Peyer's patch (tissue), 4 donors: ENCODE measurements at regions not wholly inside any gene's neighbourhood (a gene's known extent, or its start where the extent isn't known, plus 50 kb on each side); places are given as distances from the start of the nearest gene placed in this dataset.
A peak's percentile ranks its signal among the peaks of the same experiment; 100 is the strongest.

Source experiments
- DNase-seq, 3 donors: peaks; one replicate each; pipeline ENCODE4 v3.0.0-alpha.2; 2017 to 2019
- H3K27ac ChIP-seq, 4 donors: fragments of 200-600 bp; sonication (generic); one replicate each; pipeline ENCODE4 v1.5.1; 2016 to 2019
- H3K27me3 ChIP-seq, 2 donors: fragments of 200-600 bp; sonication (generic); one replicate each; pipeline ENCODE4 v1.5.1; 2019
- H3K36me3 ChIP-seq, 3 donors: fragments of 200-600 bp; sonication (generic); one replicate each; pipeline ENCODE4 v1.5.1; 2016 to 2019
- H3K4me1 ChIP-seq, 4 donors: fragments of 200-600 bp; sonication (generic); one replicate each; pipeline ENCODE4 v1.5.1; 2016 to 2019
- H3K4me3 ChIP-seq, 4 donors: fragments of 200-600 bp; sonication (generic); 1 replicate in 3 of 4; 2 replicates in 1 of 4; pipeline ENCODE4 v1.5.1; 2016 to 2019; ENCODE audit warnings: mild to moderate bottlenecking in 1 of 4
- H3K9me3 ChIP-seq, 4 donors: fragments of 200-600 bp; sonication (generic); one replicate each; pipeline ENCODE4 v1.5.1; 2016 to 2019; ENCODE audit warnings: mild to moderate bottlenecking in 1 of 4
- POLR2A ChIP-seq, 2 donors: fragments of 450-650 bp; IDR thresholded peaks; one replicate each; pipeline ENCODE4 v1.5.1; 2017; ENCODE audit warnings: antibody characterized with exemption in 2 of 2, mild to moderate bottlenecking in 2 of 2, moderate library complexity in 2 of 2
- TF ChIP-seq, protein P1 (sequence below), 6 experiments: fragments of 450-650 bp in 4 of 6; fragments of 200-600 bp in 2 of 6; sonication (generic) in 1 of 6; IDR thresholded peaks; one replicate each; pipeline ENCODE4 v1.5.1; 2017 to 2019; ENCODE audit warnings: antibody characterized with exemption in 6 of 6, mild to moderate bottlenecking in 3 of 6, moderate library complexity in 1 of 6

DNA sequence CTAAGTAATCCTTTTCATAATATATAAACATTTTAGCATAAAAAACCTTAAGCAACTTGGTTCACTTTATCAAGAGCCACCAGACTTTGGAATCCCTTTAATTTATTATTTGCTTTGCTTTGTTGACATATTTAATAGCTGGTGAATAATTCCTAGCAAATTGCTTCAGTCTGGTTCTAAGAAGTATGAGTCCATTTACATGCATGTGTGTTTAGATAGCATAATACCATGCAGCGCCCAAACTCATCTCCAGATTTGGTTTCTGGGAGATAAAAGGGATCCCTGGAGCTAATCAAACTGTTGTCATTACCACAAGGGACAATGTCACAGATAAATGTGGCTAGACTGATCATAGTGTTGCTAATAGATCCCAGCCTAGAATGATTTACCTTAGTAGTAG is 111.8 kb downstream of the TMEM144 start:
- no peaks in the 10 kb centered on the region for H3K27me3 ChIP-seq
- H3K4me3 ChIP-seq: no peak overlapping the region
- no peaks in the 10 kb centered on the region for H3K4me1 ChIP-seq
- H3K36me3 ChIP-seq: no peaks in the 10 kb centered on the region
- no peaks in the 10 kb centered on the region for H3K9me3 ChIP-seq
- no peak for DNase-seq
- H3K27ac ChIP-seq: no peak overlapping the region
- no peak for TF ChIP-seq POLR2A (IDR thresholded peaks at IDR 0.05)
- TF ChIP-seq, protein P1, sequence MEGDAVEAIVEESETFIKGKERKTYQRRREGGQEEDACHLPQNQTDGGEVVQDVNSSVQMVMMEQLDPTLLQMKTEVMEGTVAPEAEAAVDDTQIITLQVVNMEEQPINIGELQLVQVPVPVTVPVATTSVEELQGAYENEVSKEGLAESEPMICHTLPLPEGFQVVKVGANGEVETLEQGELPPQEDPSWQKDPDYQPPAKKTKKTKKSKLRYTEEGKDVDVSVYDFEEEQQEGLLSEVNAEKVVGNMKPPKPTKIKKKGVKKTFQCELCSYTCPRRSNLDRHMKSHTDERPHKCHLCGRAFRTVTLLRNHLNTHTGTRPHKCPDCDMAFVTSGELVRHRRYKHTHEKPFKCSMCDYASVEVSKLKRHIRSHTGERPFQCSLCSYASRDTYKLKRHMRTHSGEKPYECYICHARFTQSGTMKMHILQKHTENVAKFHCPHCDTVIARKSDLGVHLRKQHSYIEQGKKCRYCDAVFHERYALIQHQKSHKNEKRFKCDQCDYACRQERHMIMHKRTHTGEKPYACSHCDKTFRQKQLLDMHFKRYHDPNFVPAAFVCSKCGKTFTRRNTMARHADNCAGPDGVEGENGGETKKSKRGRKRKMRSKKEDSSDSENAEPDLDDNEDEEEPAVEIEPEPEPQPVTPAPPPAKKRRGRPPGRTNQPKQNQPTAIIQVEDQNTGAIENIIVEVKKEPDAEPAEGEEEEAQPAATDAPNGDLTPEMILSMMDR (IDR thresholded peaks at IDR 0.05): no peak

DNA sequence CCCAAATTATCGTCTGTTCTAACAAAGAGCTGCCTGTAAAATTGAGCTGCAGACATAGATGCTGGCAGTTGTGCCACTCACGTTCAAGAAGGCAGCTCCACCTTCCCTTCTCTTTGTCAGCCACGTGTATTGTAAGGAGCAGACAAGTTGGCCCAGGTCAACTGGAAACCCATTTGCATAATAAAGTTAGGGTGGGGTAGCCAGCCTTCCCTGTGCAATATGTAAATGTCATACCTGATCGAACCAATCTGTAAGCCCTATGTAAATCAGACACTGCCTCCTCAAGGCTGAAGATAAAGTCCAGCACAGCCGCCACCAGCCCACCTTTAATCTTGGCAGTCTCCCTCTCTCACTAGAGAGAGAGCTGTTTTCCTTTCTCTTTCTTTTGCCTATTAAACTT is 117.2 kb downstream of the TMEM144 start:
- DNase-seq: peak in 1 of 3 donors; percentile 44
- TF ChIP-seq, protein P1 (IDR thresholded peaks at IDR 0.05): no peak
- TF ChIP-seq POLR2A (IDR thresholded peaks at IDR 0.05): no peak
- no peaks in the 10 kb centered on the region for H3K27me3 ChIP-seq
- H3K36me3 ChIP-seq: no peaks in the 10 kb centered on the region
- H3K4me1 ChIP-seq: no peaks in the 10 kb centered on the region
- H3K9me3 ChIP-seq: no peaks in the 10 kb centered on the region
- no peak overlapping the region for H3K4me3 ChIP-seq
- no peak overlapping the region for H3K27ac ChIP-seq

DNA sequence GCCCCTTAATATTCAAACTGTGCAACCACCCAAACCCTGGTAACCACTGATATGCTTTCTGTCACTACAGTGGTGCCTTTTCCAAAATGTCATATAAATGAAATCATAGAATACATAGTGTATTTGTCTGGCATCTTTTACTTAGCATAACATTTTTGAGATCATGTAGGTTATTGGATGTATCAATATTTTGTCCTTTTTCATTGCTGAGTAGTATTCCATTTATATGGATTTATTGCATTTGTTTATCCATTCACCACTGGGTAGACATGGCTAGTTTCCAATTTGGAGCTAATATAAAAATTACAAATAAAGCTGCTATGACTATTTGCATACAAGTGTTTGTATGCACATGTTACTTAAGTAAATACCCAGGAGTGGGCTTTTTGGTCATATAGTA is 121.6 kb downstream of the TMEM144 start:
- H3K9me3 ChIP-seq: no peaks in the 10 kb centered on the region
- no peaks in the 10 kb centered on the region for H3K27me3 ChIP-seq
- no peaks in the 10 kb centered on the region for H3K4me1 ChIP-seq
- TF ChIP-seq, protein P1 (IDR thresholded peaks at IDR 0.05): no peak
- no peak for TF ChIP-seq POLR2A (IDR thresholded peaks at IDR 0.05)
- H3K27ac ChIP-seq: no peak overlapping the region
- H3K4me3 ChIP-seq: no peak overlapping the region
- H3K36me3 ChIP-seq: no peaks in the 10 kb centered on the region
- DNase-seq: no peak

DNA sequence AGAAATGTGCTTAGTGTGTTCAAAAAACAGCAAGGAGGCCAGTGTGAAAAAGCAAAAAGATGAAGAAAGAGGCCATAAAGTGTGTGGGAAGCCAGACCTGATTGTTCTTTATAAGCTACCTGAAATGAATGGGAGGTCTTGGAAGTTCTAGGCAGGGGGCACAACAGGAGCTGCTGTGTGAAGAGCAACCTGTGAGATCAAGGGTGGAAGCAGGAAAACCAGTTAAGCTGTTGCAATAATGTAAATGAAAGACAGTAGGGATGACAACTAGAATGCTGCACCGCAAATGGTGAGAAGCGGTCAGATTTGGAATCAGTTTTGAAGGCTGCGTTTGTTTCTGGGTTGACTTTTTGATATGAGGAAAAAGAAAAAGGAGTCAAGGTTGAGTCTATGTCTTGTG is 123.5 kb downstream of the TMEM144 start:
- H3K9me3 ChIP-seq: no peaks in the 10 kb centered on the region
- no peak for TF ChIP-seq POLR2A (IDR thresholded peaks at IDR 0.05)
- TF ChIP-seq, protein P1 (IDR thresholded peaks at IDR 0.05): no peak
- no peak overlapping the region for H3K4me3 ChIP-seq
- H3K36me3 ChIP-seq: no peaks in the 10 kb centered on the region
- no peaks in the 10 kb centered on the region for H3K27me3 ChIP-seq
- no peaks in the 10 kb centered on the region for H3K4me1 ChIP-seq
- H3K27ac ChIP-seq: no peak overlapping the region
- DNase-seq: no peak

DNA sequence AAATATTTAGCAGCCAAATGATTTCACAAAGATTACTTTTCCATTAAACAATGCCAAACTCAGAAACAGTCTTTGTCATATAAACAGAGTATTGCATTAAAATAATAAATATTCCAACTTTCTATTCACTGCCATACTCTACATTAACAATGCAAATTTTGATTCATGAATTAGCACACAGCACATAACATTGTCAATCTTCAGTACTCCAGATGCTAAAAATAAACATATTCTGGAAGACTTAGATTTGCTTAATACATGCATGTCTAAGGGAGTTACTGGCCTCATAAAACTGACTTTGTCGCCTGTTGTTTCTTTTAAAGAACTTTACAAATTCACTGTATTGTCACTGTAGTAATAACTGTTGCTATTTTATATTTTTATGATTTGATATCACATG is 131.6 kb downstream of the TMEM144 start:
- H3K27ac ChIP-seq: no peak overlapping the region
- H3K4me1 ChIP-seq: no peaks in the 10 kb centered on the region
- no peaks in the 10 kb centered on the region for H3K27me3 ChIP-seq
- H3K36me3 ChIP-seq: no peaks in the 10 kb centered on the region
- H3K9me3 ChIP-seq: no peaks in the 10 kb centered on the region
- H3K4me3 ChIP-seq: no peak overlapping the region
- no peak for DNase-seq
- no peak for TF ChIP-seq POLR2A (IDR thresholded peaks at IDR 0.05)

DNA sequence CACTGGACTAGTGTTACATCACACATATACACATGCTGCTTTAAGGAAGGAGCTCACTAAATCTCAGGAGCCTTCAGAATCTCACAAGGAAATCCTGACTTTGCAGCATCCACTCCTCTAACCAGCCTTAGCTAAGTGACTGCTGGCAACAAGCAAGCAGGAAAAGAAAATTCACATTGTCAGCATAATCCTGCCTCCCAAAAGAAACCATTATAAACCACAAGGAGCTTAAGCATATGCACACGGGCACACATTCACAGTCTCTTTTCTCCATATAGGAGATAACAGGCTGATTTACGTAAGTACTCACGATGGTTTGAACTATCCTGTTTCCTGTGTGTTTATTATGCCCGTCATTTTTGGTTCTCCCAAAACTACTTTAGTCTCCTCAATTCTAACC is 136.3 kb downstream of the TMEM144 start:
- Histone ChIP-seq H3K4me1 (no peaks in the 10 kb centered on the region), H3K27ac (no peak overlapping the region), H3K36me3 (no peaks in the 10 kb centered on the region), H3K4me3 (no peak overlapping the region), H3K27me3 (no peaks in the 10 kb centered on the region), H3K9me3 (no peaks in the 10 kb centered on the region)
- DNase-seq: no peak
- TF ChIP-seq, protein P1 (IDR thresholded peaks at IDR 0.05): no peak
- TF ChIP-seq POLR2A (IDR thresholded peaks at IDR 0.05): no peak
